ENCODE measurements at regions not wholly inside any gene's neighbourhood (a gene's known extent, or its start where the extent isn't known, plus 50 kb on each side); places are given as distances from the start of the nearest gene placed in this dataset.

DNA sequence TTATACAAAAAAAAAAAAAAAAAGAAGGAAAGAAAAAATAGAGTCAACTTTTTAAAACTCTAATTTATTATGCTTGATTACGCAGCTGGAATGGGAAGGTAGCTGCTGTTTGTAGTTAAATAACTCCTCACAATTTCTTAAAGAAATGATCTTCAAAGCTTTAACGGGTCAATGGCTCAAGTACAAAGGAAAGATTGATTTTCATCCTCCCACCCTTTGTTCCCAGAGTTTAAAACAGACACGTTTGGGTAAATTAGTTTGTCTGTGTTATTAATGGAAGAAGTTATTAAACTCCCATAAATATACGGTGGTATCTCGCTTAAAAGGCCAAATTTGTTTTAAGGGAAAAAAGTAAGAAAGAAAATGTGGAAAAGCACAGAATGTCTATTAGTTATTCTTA, 179.3 kb downstream of the EMX2 start:
- no peak overlapping the region for H4K8ac ChIP-seq (ENCODE audit: extremely low read depth, insufficient read depth, low read length)
- POLR2A ChIA-PET (ENCODE audit: partially characterized antibody), result interaction anchor here (0.9 kb wide), 1 partner anchor 14 kb away, joined by 3 read pairs; no protein-coding TSS in a partner anchor
- CTCF ChIA-PET (ENCODE audit: partially characterized antibody), result interaction anchor here (0.7 to 3.5 kb wide), 7 partner anchors 15 to 643 kb away, joined by 3 to 16 read pairs (median 5); no protein-coding TSS in a partner anchor
- no peak for TF ChIP-seq KDM5A (IDR thresholded peaks at IDR 0.05; ENCODE audit: low read length)
- TF ChIP-seq CTCF (IDR thresholded peaks at IDR 0.05; ENCODE audit: control extremely low read depth in 1 of 3, insufficient read depth in 1 of 3, low read depth in 1 of 3, low read length in 3 of 3), result no peak
- no peak for TF ChIP-seq NRF1 (IDR thresholded peaks at IDR 0.05; ENCODE audit: low read depth, low read length)
- no peak for TF ChIP-seq BCL11A (IDR thresholded peaks at IDR 0.05; ENCODE audit: low read depth in 2 of 2, low read length in 2 of 2)
- TF ChIP-seq TAF1 (IDR thresholded peaks at IDR 0.05; ENCODE audit: low read depth, low read length), result no peak
- TF ChIP-seq EP300 (IDR thresholded peaks at IDR 0.05; ENCODE audit: borderline replicate concordance in 1 of 2, low read depth in 2 of 2, low read length in 2 of 2), result no peak
- TF ChIP-seq TBP (IDR thresholded peaks at IDR 0.05; ENCODE audit: low read depth, low read length), result no peak
- TF ChIP-seq SIX5 (IDR thresholded peaks at IDR 0.05; ENCODE audit: low read depth, low read length), result no peak
- TF ChIP-seq CBX8 (IDR thresholded peaks at IDR 0.05; ENCODE audit: borderline replicate concordance, low read depth, low read length), result no peak
- no peak for TF ChIP-seq RNF2 (IDR thresholded peaks at IDR 0.05; ENCODE audit: borderline replicate concordance, low read depth, low read length, missing control alignments, poor library complexity, severe bottlenecking)
- TF ChIP-seq SAP30 (IDR thresholded peaks at IDR 0.05; ENCODE audit: insufficient read depth, insufficient replicate concordance, low read length), result no peak

More for the DNA sequence above, 179.3 kb downstream of the EMX2 start:
- Histone ChIP-seq H2BK20ac (ENCODE audit: low read length) (no peak overlapping the region), H3K4ac (replicated peaks; ENCODE audit: insufficient read length, low read depth, low read length) (no peak overlapping the region), H2AK5ac (ENCODE audit: low read depth, low read length) (no peak overlapping the region), H3K4me3 (ENCODE audit: extremely low read depth in 1 of 4, insufficient read depth in 2 of 4, low read depth in 3 of 4, low read length in 4 of 4) (no peak overlapping the region), H4K20me1 (replicated peaks in 1 of 2; ENCODE audit: control insufficient read depth in 1 of 2, insufficient read depth in 2 of 2, low read length in 2 of 2) (no peaks in the 10 kb centered on the region), H3K23me2 (ENCODE audit: low read depth, low read length) (no peaks in the 10 kb centered on the region), H4K5ac (ENCODE audit: insufficient read length, low read depth, low read length) (no peak overlapping the region), H3K27me3 (replicated peaks in 1 of 4; ENCODE audit: control insufficient read depth in 3 of 4, extremely low read depth in 1 of 4, insufficient read depth in 3 of 4, low read length in 3 of 4) (peaks cover 0 to 1% (median 0%) of the 10 kb centered on the region in 4 experiments; a peak in 1 of 7 replicates), H2BK15ac (ENCODE audit: low read length) (no peak overlapping the region), H3K4me1 (replicated peaks in 1 of 4; ENCODE audit: control insufficient read depth in 3 of 4, insufficient read depth in 4 of 4, low read length in 3 of 4) (peaks cover 6 to 11% (median 8%) of the 10 kb centered on the region in 4 experiments), H3K4me2 (ENCODE audit: insufficient read depth in 1 of 2, low read depth in 2 of 2, low read length in 2 of 2) (no peak overlapping the region), H3K56ac (replicated peaks; ENCODE audit: insufficient read length, low read depth, low read length) (no peak overlapping the region), H3K79me2 (ENCODE audit: control insufficient read depth in 1 of 2, insufficient read depth in 2 of 2, low read length in 2 of 2) (no peaks in the 10 kb centered on the region), H3K23ac (ENCODE audit: insufficient read length) (no peak overlapping the region), H3K14ac (ENCODE audit: insufficient read length) (no peak overlapping the region), H3K18ac (ENCODE audit: extremely low read depth, low read length) (no peak overlapping the region), H4K91ac (replicated peaks; ENCODE audit: insufficient read length, low read length) (no peak overlapping the region), H2AFZ (ENCODE audit: low read length) (no peak overlapping the region), H2BK120ac (replicated peaks; ENCODE audit: low read depth, low read length) (no peak overlapping the region), H3K27ac (ENCODE audit: low read depth, low read length) (no peak overlapping the region), H2BK5ac (ENCODE audit: low read depth, low read length) (no peak overlapping the region), H2BK12ac (ENCODE audit: low read depth, low read length) (no peak overlapping the region), H3K9me3 (ENCODE audit: insufficient read depth in 2 of 2, low read depth in 1 of 2, low read length in 1 of 2) (no peaks in the 10 kb centered on the region), H3K79me1 (ENCODE audit: low read depth, low read length) (no peaks in the 10 kb centered on the region), H3K36me3 (ENCODE audit: control insufficient read depth in 2 of 4, insufficient read depth in 4 of 4, low read length in 3 of 4) (no peaks in the 10 kb centered on the region), H3K9ac (replicated peaks in 1 of 4; ENCODE audit: extremely low read depth in 1 of 4, low read depth in 3 of 4, low read length in 3 of 4) (no peak overlapping the region)
- 87% methylated on average over 5 of the region's 5 CpGs; no CpG with 5 or more reads in 1 of the 2 experiments for WGBS, 2 experiments (ENCODE audit: extremely low coverage in 1 of 2, insufficient coverage in 1 of 2, insufficient read length in 1 of 2, insufficient replicate concordance in 2 of 2, low coverage in 1 of 2, low lambda C conversion rate in 2 of 2, missing lambda C conversion rate in 1 of 2)
- no peak for FAIRE-seq
- no peak for DNase-seq (ENCODE audit: low read depth in 1 of 2, low spot score in 2 of 2)

Data from H1 (cell line).